HUES6 (cell line): ENCODE measurements at regions not wholly inside any gene's neighbourhood (a gene's known extent, or its start where the extent isn't known, plus 50 kb on each side); places are given as distances from the start of the nearest gene placed in this dataset.

Experiments
- H3K27ac ChIP-seq: 2 replicates; pipeline ENCODE4 v1.7.0; 2013; ENCODE audit warnings: low read depth, mild to moderate bottlenecking, low read length, inconsistent platforms
- H3K27me3 ChIP-seq: 2 replicates; pipeline ENCODE4 v1.6.1; 2013; ENCODE audit warnings: low read length; ENCODE audit not compliant: control insufficient read depth, insufficient read depth
- H3K36me3 ChIP-seq: 2 replicates; pipeline ENCODE4 v1.6.1; 2013; ENCODE audit warnings: low read length; ENCODE audit not compliant: control insufficient read depth, insufficient read depth
- H3K4me1 ChIP-seq: 2 replicates; pipeline ENCODE4 v1.6.1; 2013; ENCODE audit warnings: low read length; ENCODE audit not compliant: control insufficient read depth, insufficient read depth
- H3K4me3 ChIP-seq: 2 replicates; pipeline ENCODE4 v1.5.1; 2013; ENCODE audit warnings: low read depth, low read length
- H3K9ac ChIP-seq: one replicate; pipeline ENCODE4 v1.6.1; 2013; ENCODE audit warnings: mild to moderate bottlenecking, low read length
- H3K9me3 ChIP-seq: 2 replicates; pipeline ENCODE4 v1.6.1; 2013; ENCODE audit warnings: low read depth, low read length; ENCODE audit not compliant: control insufficient read depth, insufficient read depth

DNA sequence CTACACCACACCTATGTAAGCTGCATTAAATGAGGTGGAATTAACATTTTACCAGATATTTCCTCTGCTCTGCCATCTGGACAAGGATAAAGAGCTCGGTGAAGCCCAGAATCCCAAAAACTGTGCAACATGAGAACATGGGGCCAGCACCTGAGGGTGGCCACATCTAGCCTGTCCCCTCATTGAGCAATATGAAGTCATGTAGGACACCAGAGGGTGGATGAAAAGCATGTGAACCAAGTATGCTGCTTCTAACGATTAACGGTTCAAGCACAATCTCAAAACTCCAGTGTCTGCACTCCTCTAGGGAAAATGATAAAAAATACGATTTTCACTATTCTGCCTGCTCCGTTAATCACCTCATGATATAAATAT, 545.8 kb downstream of the EBF1 start:
- no peaks in the 10 kb centered on the region for H3K9me3 ChIP-seq
- no peaks in the 10 kb centered on the region for H3K4me1 ChIP-seq
- H3K4me3 ChIP-seq: no peak overlapping the region
- no peaks in the 10 kb centered on the region for H3K27me3 ChIP-seq
- H3K36me3 ChIP-seq: no peaks in the 10 kb centered on the region
- no peak overlapping the region for H3K27ac ChIP-seq
- H3K9ac ChIP-seq: no peak overlapping the region

GRCh38 chr5:158553195-158553961, 546.3 kb downstream of the EBF1 start:
- H3K4me3 ChIP-seq: no peak overlapping the region
- H3K36me3 ChIP-seq: no peaks in the 10 kb centered on the region
- H3K4me1 ChIP-seq: no peaks in the 10 kb centered on the region
- H3K9ac ChIP-seq: no peak overlapping the region
- H3K9me3 ChIP-seq: no peaks in the 10 kb centered on the region
- H3K27ac ChIP-seq: no peak overlapping the region
- no peaks in the 10 kb centered on the region for H3K27me3 ChIP-seq

DNA sequence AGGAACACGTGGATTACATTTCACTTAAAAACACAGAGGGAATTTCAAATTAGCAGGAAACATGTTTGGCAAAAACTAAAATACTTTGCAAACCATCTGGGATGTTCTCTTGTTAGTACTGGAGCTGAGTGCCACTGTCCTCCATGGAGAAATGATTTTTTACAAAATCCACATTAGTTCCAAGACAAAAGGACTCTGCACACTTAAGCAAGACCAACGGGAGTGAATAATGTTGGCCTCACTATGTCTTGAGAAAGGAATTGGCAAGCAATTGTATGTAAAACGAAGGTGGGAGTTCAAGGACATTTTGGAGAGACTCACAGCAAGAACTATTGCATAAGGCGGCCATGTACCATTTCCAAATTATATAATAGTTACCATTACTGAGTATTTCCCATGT, 547.5 kb downstream of the EBF1 start:
- no peak overlapping the region for H3K4me3 ChIP-seq
- H3K27me3 ChIP-seq: no peaks in the 10 kb centered on the region
- no peak overlapping the region for H3K27ac ChIP-seq
- H3K9me3 ChIP-seq: no peaks in the 10 kb centered on the region
- H3K4me1 ChIP-seq: no peaks in the 10 kb centered on the region
- no peak overlapping the region for H3K9ac ChIP-seq
- no peaks in the 10 kb centered on the region for H3K36me3 ChIP-seq

- H3K27me3 ChIP-seq: no peaks in the 10 kb centered on the region
- H3K27ac ChIP-seq: no peak overlapping the region
- no peaks in the 10 kb centered on the region for H3K4me1 ChIP-seq
- H3K9me3 ChIP-seq: no peaks in the 10 kb centered on the region
- H3K36me3 ChIP-seq: no peaks in the 10 kb centered on the region
- H3K4me3 ChIP-seq: no peak overlapping the region
- no peak overlapping the region for H3K9ac ChIP-seq
These were observed 550.4 kb downstream of the EBF1 start for GRCh38 chr5:158549311-158549710.

DNA sequence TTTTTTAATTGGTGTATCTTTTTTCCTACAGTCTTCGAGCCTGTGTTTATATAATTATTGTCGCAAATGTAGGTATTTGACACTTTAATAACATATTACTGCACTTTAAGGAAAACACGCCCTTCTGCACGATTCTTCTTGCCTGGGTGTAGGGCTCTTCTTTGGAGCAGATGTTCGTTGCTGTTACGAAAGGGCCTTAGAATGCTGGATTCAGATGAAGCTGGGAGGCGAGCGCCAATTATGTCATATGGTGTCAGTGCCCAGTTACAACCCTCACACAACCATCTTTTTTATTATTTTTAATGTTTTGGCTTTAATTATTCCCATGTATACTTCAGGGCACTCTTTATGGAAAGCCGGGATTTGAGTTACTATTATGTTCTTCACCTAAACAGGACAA, 553.0 kb downstream of the EBF1 start:
- Histone ChIP-seq H3K27ac (no peak overlapping the region), H3K36me3 (no peaks in the 10 kb centered on the region), H3K9me3 (no peaks in the 10 kb centered on the region), H3K27me3 (no peaks in the 10 kb centered on the region), H3K9ac (no peak overlapping the region), H3K4me1 (no peaks in the 10 kb centered on the region), H3K4me3 (no peak overlapping the region)

DNA sequence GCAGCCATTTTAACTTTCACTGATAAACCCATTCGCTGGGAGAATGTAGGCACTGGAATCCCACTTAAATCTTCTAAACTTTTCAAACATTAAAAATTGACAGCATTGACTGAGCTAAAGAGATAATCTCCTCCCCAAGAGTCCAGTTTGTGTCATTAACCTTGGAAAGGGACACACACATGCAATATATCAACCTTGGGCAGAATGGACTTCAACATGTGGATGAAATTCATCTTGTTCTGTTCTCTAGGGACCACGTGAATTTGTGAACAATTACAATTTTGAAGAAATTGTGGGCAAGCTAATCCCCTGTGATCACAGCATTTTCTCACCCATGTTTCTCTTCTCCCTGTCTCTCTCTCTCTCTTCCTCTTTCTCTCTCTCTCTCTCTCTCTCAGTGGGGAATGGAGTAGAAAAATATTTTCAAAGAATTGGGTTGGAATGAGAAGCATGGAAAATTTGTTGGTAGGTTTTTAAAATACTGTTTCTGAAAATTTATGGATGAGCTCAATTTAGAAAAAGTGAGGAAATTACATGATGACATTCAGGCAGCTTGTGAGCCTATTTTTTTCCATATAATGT, 553.7 kb downstream of the EBF1 start:
- no peaks in the 10 kb centered on the region for H3K27me3 ChIP-seq
- H3K9ac ChIP-seq: no peak overlapping the region
- no peaks in the 10 kb centered on the region for H3K4me1 ChIP-seq
- no peaks in the 10 kb centered on the region for H3K36me3 ChIP-seq
- no peak overlapping the region for H3K4me3 ChIP-seq
- H3K27ac ChIP-seq: no peak overlapping the region
- no peaks in the 10 kb centered on the region for H3K9me3 ChIP-seq

GRCh38 chr5:158544388-158545339, 555.1 kb downstream of the EBF1 start:
- H3K9ac ChIP-seq: no peak overlapping the region
- no peaks in the 10 kb centered on the region for H3K9me3 ChIP-seq
- no peak overlapping the region for H3K4me3 ChIP-seq
- no peaks in the 10 kb centered on the region for H3K27me3 ChIP-seq
- H3K36me3 ChIP-seq: no peaks in the 10 kb centered on the region
- no peak overlapping the region for H3K27ac ChIP-seq
- no peaks in the 10 kb centered on the region for H3K4me1 ChIP-seq

- H3K27ac ChIP-seq: no peak overlapping the region
- no peak overlapping the region for H3K4me3 ChIP-seq
- H3K4me1 ChIP-seq: no peaks in the 10 kb centered on the region
- no peaks in the 10 kb centered on the region for H3K27me3 ChIP-seq
- H3K9ac ChIP-seq: no peak overlapping the region
- H3K36me3 ChIP-seq: no peaks in the 10 kb centered on the region
- H3K9me3 ChIP-seq: no peaks in the 10 kb centered on the region
These were observed 556.0 kb downstream of the EBF1 start for GRCh38 chr5:158543539-158544387.

GRCh38 chr5:158541536-158542297, 558.0 kb downstream of the EBF1 start:
- no peak overlapping the region for H3K9ac ChIP-seq
- H3K9me3 ChIP-seq: no peaks in the 10 kb centered on the region
- no peak overlapping the region for H3K27ac ChIP-seq
- H3K36me3 ChIP-seq: no peaks in the 10 kb centered on the region
- no peak overlapping the region for H3K4me3 ChIP-seq
- H3K4me1 ChIP-seq: peaks cover 6% of the 10 kb centered on the region; the same call in 1 of the 2 replicates
- no peaks in the 10 kb centered on the region for H3K27me3 ChIP-seq

- peaks cover 6% of the 10 kb centered on the region; the same call in 1 of the 2 replicates for H3K4me1 ChIP-seq
- H3K9me3 ChIP-seq: no peaks in the 10 kb centered on the region
- H3K9ac ChIP-seq: no peak overlapping the region
- H3K27ac ChIP-seq: no peak overlapping the region
- H3K4me3 ChIP-seq: no peak overlapping the region
- H3K27me3 ChIP-seq: no peaks in the 10 kb centered on the region
- no peaks in the 10 kb centered on the region for H3K36me3 ChIP-seq
These were observed 561.1 kb downstream of the EBF1 start for GRCh38 chr5:158538506-158539074.
